Astrocyte of the cerebellum (primary cell): ENCODE measurements at regions not wholly inside any gene's neighbourhood (a gene's known extent, or its start where the extent isn't known, plus 50 kb on each side); places are given as distances from the start of the nearest gene placed in this dataset.

ENCODE experiments used
- DNase-seq: peaks from one replicate; pipeline ENCODE4 v3.0.0-alpha.2; 2011; ENCODE audit warnings: low read depth
- H3K4me3 ChIP-seq: 2 replicates; pipeline ENCODE4 v1.5.1; 2011; ENCODE audit warnings: mild to moderate bottlenecking, low read depth, low read length, moderate library complexity
- CTCF ChIP-seq: IDR thresholded peaks from 2 replicates; pipeline ENCODE4 v1.5.1; 2012; ENCODE audit warnings: low read length, low read depth, moderate library complexity, mild to moderate bottlenecking; ENCODE audit errors: missing control alignments
- in situ Hi-C: cut with HindIII; loops from 2 replicates; pipeline ENCODE4 v1.10.0; 2017; ENCODE audit warnings: low sequenced_read_pairs

DNA sequence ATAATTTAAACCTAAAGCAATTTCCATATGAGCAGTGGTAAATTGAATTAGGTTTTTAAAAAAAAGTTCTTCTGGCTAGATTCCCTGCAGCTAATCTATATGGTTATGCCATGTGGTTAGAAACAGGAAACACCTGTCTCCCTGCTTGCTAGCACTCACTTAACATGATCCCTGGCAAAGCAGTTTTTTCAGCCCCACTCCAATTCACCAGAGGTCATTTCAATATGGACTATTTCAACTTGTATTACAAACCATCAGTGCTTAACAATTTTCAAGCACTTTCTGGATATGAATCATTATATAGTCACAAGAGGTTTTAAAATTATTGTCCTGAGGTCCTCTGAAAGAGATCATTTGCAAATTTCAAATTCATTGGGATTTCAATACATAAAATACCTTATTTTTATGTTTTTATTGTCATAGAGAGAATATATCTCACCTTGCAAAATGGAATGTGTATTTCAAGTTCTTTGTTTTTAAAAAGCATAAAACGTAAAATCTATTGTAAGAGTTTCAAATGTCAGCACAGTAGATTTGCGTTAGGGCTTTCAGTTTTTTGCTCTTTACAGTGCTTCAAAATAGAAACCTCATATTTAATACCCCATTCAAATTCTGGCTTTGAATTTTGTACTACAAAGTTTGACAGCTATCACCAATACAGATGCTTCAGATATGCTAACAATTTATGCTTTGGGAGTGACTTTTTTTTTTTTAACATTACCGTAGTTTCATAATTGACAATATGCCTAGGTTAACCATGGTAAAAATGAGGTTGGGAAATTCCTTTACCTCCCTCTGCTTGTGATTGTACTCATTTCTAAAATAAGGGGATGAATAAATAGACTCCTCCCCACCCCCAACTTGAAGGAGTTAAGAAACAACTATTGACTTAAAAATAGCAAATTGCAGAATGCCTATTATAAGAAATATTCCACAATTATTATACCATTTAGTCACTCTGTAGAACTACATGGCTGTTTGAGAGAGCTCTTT is 117.5 kb upstream of the HGF start:
- H3K4me3 ChIP-seq: no peak overlapping the region
- TF ChIP-seq CTCF: no peak
- in situ Hi-C loops: no loop called here
- no peak for DNase-seq

DNA sequence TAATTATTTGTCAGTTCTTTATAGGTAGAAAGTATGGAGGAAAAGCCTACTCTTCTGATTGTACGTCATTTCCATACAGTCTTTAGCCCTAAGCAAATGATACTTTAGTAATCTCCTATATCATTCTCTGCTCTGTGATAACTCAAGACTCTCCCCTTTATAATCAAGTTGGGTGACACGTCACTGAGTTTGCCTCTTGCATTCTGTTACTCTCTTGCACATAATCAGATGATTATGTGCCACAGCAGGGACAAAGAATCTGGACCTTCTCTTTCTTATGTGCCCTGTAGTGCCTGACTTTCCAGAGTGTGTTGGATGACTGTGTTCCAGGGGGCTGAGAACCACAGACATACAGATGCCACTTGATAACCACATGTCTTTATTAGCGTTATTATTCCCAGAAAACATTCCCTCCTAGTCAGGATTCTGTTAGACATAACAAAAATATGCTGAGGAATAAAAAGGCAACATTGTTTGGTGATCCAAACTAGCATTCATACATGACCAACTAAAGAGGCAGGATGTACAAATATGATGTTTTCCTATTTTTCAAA is 116.4 kb upstream of the HGF start:
- in situ Hi-C loops: no loop called here
- TF ChIP-seq CTCF: no peak
- DNase-seq: no peak
- H3K4me3 ChIP-seq: no peak overlapping the region

DNA sequence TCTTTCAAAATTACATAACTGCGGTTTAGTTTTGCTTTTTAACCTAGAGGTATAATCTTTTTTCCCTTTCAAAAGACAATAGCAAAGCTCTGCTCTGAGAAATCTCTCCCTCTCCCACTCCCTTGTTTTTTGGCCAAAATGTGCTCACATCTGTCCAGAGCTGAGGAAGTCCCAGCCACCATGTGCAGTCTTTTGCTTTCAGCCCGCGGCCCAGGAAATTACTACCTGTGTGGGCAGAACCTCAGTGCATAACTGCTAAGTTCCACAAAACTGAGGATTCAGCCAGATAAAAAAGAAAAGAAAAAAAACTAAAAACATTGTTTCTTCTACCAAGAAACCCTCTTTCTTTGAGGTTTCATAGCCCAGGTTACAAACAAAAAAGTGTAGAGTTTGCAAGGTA is 115.0 kb upstream of the HGF start:
- no peak for TF ChIP-seq CTCF
- DNase-seq: no peak
- H3K4me3 ChIP-seq: no peak overlapping the region
- in situ Hi-C loops: no loop called here

GRCh38 chr7:81883801-81884393 is 114.0 kb upstream of the HGF start:
- TF ChIP-seq CTCF: no peak
- no peak overlapping the region for H3K4me3 ChIP-seq
- no peak for DNase-seq
- in situ Hi-C loops: no loop called here

DNA sequence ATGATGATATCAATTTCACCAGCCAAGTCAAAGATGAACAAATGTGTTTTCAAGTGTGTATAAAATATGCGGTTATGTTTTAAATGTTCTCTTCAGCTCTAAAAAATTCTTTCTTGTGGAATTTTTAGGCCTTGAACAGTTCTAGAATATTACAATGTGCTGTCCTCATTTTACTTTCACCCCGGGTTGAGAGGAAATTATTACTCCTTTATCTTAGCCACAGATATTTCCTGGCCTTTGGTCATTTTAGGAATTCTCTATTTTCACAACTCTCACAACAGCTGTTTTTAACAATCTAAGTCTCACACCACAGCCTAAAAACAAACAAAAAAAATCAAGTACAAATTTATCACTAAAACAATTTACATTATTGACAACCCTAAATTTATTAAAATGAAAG is 112.2 kb upstream of the HGF start:
- no peak for DNase-seq
- H3K4me3 ChIP-seq: no peak overlapping the region
- TF ChIP-seq CTCF: no peak
- in situ Hi-C loops: no loop called here

GRCh38 chr7:81877890-81878289 is 108.0 kb upstream of the HGF start:
- H3K4me3 ChIP-seq: no peak overlapping the region
- in situ Hi-C loops: no loop called here
- DNase-seq: no peak
- no peak for TF ChIP-seq CTCF
